Endodermal cell (in vitro differentiated cells): ENCODE measurements at regions not wholly inside any gene's neighbourhood (a gene's known extent, or its start where the extent isn't known, plus 50 kb on each side); places are given as distances from the start of the nearest gene placed in this dataset.

Experiments
- DNase-seq: peaks from one replicate; pipeline ENCODE4 v3.0.0-alpha.2; 2017
- H3K27ac ChIP-seq: 2 replicates; pipeline ENCODE4 v1.5.1; 2013; ENCODE audit warnings: mild to moderate bottlenecking, low read depth, low read length, moderate library complexity
- H3K27me3 ChIP-seq: 2 replicates; pipeline ENCODE4 v1.6.1; 2013; ENCODE audit warnings: mild to moderate bottlenecking, low read length, moderate library complexity; ENCODE audit not compliant: insufficient read depth, control insufficient read depth, poor library complexity, severe bottlenecking
- H3K36me3 ChIP-seq: 2 replicates; pipeline ENCODE4 v1.7.0; 2013; ENCODE audit warnings: mild to moderate bottlenecking, low read length, moderate library complexity; ENCODE audit not compliant: control insufficient read depth, insufficient read depth
- H3K4me1 ChIP-seq: one replicate; pipeline ENCODE4 v1.7.0; 2013; ENCODE audit warnings: low read length; ENCODE audit not compliant: control insufficient read depth, insufficient read depth
- H3K4me3 ChIP-seq: 2 replicates; pipeline ENCODE4 v1.5.1; 2013; ENCODE audit warnings: mild to moderate bottlenecking, low read length, moderate library complexity
- H3K9ac ChIP-seq: 2 replicates; pipeline ENCODE4 v1.6.1; 2013; ENCODE audit warnings: mild to moderate bottlenecking, low read length, moderate library complexity; ENCODE audit not compliant: poor library complexity, severe bottlenecking; ENCODE audit errors: extremely low read depth
- H3K9me3 ChIP-seq: 2 replicates; pipeline ENCODE4 v1.6.1; 2013; ENCODE audit warnings: mild to moderate bottlenecking, low read length, moderate library complexity; ENCODE audit not compliant: control insufficient read depth
- H3K27ac Mint-ChIP-seq: 2 replicates; pipeline ENCODE4 v1.8.0; 2020; ENCODE audit warnings: mixed read lengths
- H3K27me3 Mint-ChIP-seq: 2 replicates; pipeline ENCODE4 v1.8.0; 2021; ENCODE audit warnings: mild to moderate bottlenecking, mixed read lengths; ENCODE audit not compliant: insufficient read depth
- H3K36me3 Mint-ChIP-seq: 2 replicates; pipeline ENCODE4 v1.8.0; 2020; ENCODE audit warnings: low read depth, mixed read lengths
- H3K4me1 Mint-ChIP-seq: 2 replicates; pipeline ENCODE4 v1.8.0; 2020; ENCODE audit warnings: mixed read lengths
- H3K4me3 Mint-ChIP-seq: 2 replicates; pipeline ENCODE4 v1.8.0; 2020; ENCODE audit warnings: mild to moderate bottlenecking, moderate library complexity, mixed read lengths
- H3K9me3 Mint-ChIP-seq: 2 replicates; pipeline ENCODE4 v1.8.0; 2020; ENCODE audit warnings: mild to moderate bottlenecking, mixed read lengths
- CTCF ChIP-seq: fragments of 200-600 bp; sonication (generic); conservative IDR thresholded peaks from 2 replicates; pipeline ENCODE4 v1.5.0; 2021; ENCODE audit warnings: antibody characterized with exemption, mild to moderate bottlenecking
- WGBS, 2 experiments: methylation state at CpG; one replicate each; pipeline versions ENCODE4 v1.1.5 to v1.1.7; 2013; ENCODE audit warnings: missing lambda C conversion rate in 2 of 2, mixed read lengths in 1 of 2; ENCODE audit not compliant: insufficient coverage in 1 of 2, insufficient read length in 1 of 2; 5-methylcytosine and 5-hydroxymethylcytosine counted together

GRCh38 chr1:244937099-244937498 is 72.8 kb upstream of the HNRNPU start:
- H3K9ac ChIP-seq: no peak overlapping the region
- H3K4me3 Mint-ChIP-seq: no peak overlapping the region
- H3K27me3 Mint-ChIP-seq: no peaks in the 10 kb centered on the region
- H3K4me1 Mint-ChIP-seq: no peaks in the 10 kb centered on the region
- H3K9me3 ChIP-seq: no peaks in the 10 kb centered on the region
- H3K36me3 Mint-ChIP-seq: no peaks in the 10 kb centered on the region
- H3K4me1 ChIP-seq: no peaks in the 10 kb centered on the region
- H3K9me3 Mint-ChIP-seq: no peaks in the 10 kb centered on the region
- no peak overlapping the region for H3K27ac Mint-ChIP-seq
- no peaks in the 10 kb centered on the region for H3K36me3 ChIP-seq
- no peaks in the 10 kb centered on the region for H3K27me3 ChIP-seq
- TF ChIP-seq CTCF: no peak
- no peak overlapping the region for H3K27ac ChIP-seq
- no peak for DNase-seq
- no peak overlapping the region for H3K4me3 ChIP-seq

DNA sequence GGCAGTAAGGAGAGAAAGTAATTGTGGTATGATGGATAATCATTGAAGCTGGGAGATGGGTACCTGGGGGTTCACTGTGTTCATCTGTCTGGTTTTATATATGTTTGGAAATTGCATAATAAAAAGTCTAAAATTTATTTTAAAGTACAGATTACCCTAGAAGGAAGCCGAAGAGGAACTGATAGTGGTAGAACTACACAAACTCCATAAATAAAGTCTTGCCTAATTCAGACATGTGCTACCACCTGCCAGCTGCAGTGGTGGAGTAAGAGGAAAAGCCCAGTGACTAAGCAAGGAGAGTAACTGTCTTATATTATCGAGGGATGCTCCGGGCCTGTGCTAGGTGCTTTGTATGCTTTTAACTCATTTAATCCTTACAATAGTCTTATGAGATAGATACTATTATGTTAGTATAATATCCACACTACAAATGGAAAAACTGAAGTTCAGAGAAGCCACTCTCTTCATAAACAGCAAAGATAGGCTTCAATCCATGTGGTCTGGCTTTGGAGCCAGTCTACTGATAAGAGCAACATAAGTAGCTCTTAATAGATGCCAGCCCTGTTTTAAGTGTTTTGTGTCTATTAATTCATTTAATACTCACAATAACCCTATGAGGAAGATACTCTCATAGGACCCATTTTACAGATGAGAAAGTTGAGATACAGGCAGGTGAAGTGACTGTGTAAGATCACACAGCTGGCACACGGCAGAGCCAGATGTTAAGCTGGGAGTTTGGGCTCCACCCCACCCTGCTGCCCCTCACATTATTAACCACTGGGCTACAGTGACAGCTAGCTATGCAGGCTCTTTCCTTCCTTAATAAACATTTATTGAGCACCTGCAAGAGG is 56.8 kb upstream of the HNRNPU start:
- Histone ChIP-seq H3K4me1 (no peaks in the 10 kb centered on the region), H3K9me3 (no peaks in the 10 kb centered on the region), H3K9ac (no peak overlapping the region), H3K27ac (no peak overlapping the region), H3K4me3 (no peak overlapping the region), H3K27me3 (peaks cover 19% of the 10 kb centered on the region), H3K36me3 (no peaks in the 10 kb centered on the region)
- no peaks in the 10 kb centered on the region for H3K9me3 Mint-ChIP-seq
- H3K27ac Mint-ChIP-seq: no peak overlapping the region
- no peak for DNase-seq
- H3K4me1 Mint-ChIP-seq: no peaks in the 10 kb centered on the region
- H3K36me3 Mint-ChIP-seq: no peaks in the 10 kb centered on the region
- H3K27me3 Mint-ChIP-seq: peaks cover 30% of the 10 kb centered on the region
- 98% methylated on average over 3 of the region's 4 CpGs; no CpG with 5 or more reads in 1 of the 2 experiments for WGBS, 2 experiments
- no peak overlapping the region for H3K4me3 Mint-ChIP-seq
- TF ChIP-seq CTCF: no peak

DNA sequence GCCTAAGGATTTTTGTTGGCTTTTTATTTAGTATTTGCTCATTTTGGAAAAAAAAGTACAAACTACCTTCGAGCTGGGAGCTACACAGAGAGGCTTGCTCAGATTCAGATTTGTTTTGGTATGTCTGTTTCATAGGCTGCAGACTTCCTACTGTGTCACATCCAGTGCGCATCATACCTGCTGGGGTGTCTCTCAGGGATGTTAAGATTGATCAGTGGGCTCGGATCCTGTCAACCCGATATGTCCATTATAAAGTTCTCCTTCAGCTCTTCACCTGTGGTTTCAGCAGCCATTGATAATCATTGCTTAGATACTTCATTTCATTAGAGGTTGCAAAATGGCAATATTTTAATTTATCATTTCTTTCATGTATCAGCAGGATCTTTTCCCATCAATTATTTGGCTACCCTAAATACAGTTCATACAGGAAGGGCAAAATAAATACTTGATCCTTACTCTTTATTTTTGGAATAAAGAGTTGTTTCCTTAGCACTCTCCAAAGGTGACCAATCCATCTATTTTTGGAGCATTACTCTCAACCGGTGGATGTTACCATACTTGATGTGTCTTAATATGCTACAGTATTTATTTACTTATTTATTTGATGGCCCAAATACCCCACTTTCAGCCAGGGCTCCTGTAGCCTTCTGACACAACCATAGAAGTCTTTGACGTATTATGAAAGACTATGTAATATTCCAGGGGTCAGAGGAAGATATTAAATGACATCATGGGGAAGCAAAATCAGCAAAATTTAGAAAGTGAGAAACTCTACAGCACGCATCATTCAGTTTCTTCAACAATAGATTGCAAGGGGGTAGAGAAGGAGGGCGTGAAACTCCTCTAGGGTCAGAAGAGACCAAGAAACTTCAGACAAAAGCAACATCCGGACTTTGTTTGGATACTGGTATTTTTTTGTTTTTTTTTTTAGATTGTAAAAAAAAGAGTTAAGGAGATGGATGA is 55.3 kb upstream of the HNRNPU start:
- no peak for DNase-seq
- Histone ChIP-seq H3K4me1 (no peaks in the 10 kb centered on the region), H3K4me3 (peak overlapping the region; percentile 75), H3K36me3 (no peaks in the 10 kb centered on the region), H3K9me3 (no peaks in the 10 kb centered on the region), H3K9ac (no peak overlapping the region), H3K27ac (no peak overlapping the region), H3K27me3 (peaks cover 19% of the 10 kb centered on the region)
- H3K27ac Mint-ChIP-seq: no peak overlapping the region
- H3K4me1 Mint-ChIP-seq: no peaks in the 10 kb centered on the region
- WGBS, 2 experiments: 70 to 83% methylated on average over 2 to 9 of the region's 9 CpGs
- no peaks in the 10 kb centered on the region for H3K36me3 Mint-ChIP-seq
- peaks cover 30% of the 10 kb centered on the region for H3K27me3 Mint-ChIP-seq
- H3K4me3 Mint-ChIP-seq: peak overlapping the region; percentile 59
- TF ChIP-seq CTCF: no peak
- H3K9me3 Mint-ChIP-seq: no peaks in the 10 kb centered on the region
